Karpas-422 (cell line): ENCODE measurements at regions not wholly inside any gene's neighbourhood (a gene's known extent, or its start where the extent isn't known, plus 50 kb on each side); places are given as distances from the start of the nearest gene placed in this dataset.

Source experiments
- DNase-seq: peaks from one replicate; pipeline ENCODE4 v3.0.0-alpha.2; 2015
- H2AFZ ChIP-seq: fragments of 200-600 bp; sonication (generic); 2 replicates; pipeline ENCODE4 v1.6.1; 2014; ENCODE audit warnings: antibody characterized with exemption, low read length, mixed read lengths
- H3K27ac ChIP-seq: fragments of 200-600 bp; sonication (generic); 2 replicates; pipeline ENCODE4 v1.5.1; 2014; ENCODE audit warnings: mild to moderate bottlenecking, low read length, moderate library complexity
- H3K27me3 ChIP-seq: fragments of 200-600 bp; sonication (generic); 2 replicates; pipeline ENCODE4 v1.6.1; 2014; ENCODE audit warnings: low read length, mixed read lengths
- H3K36me3 ChIP-seq: fragments of 200-600 bp; sonication (generic); 2 replicates; pipeline ENCODE4 v1.6.1; 2014; ENCODE audit warnings: low read length, mixed read lengths; ENCODE audit not compliant: insufficient read depth
- H3K4me1 ChIP-seq: fragments of 200-600 bp; sonication (generic); 2 replicates; pipeline ENCODE4 v1.6.1; 2014; ENCODE audit warnings: mild to moderate bottlenecking, low read length, mixed read lengths
- H3K4me2 ChIP-seq: fragments of 200-600 bp; sonication (generic); 2 replicates; pipeline ENCODE4 v1.6.1; 2014; ENCODE audit warnings: low read length, low read depth, mild to moderate bottlenecking; ENCODE audit not compliant: poor library complexity, severe bottlenecking
- H3K4me3 ChIP-seq: fragments of 200-600 bp; sonication (generic); 2 replicates; pipeline ENCODE4 v1.5.1; 2014; ENCODE audit warnings: mild to moderate bottlenecking, antibody characterized with exemption, low read length, mixed read lengths
- H3K79me2 ChIP-seq: fragments of 200-600 bp; sonication (generic); 2 replicates; pipeline ENCODE4 v1.6.1; 2014; ENCODE audit warnings: mild to moderate bottlenecking, low read length, mixed read lengths
- H3K9ac ChIP-seq: fragments of 200-600 bp; sonication (generic); 2 replicates; pipeline ENCODE4 v1.6.0; 2014; ENCODE audit warnings: low read length
- H3K9me2 ChIP-seq: fragments of 200-600 bp; sonication (generic), shearing (Covaris generic); replicated peaks from 2 replicates; pipeline ENCODE4 v1.6.0; 2014; ENCODE audit warnings: mild to moderate bottlenecking, low read length, moderate library complexity; ENCODE audit not compliant: insufficient read depth
- H3K9me3 ChIP-seq: fragments of 300-700, 200-600 bp; sonication (generic); 2 replicates; pipeline ENCODE4 v1.6.1; 2014; ENCODE audit warnings: low read length, mixed read lengths
- H4K20me1 ChIP-seq: fragments of 200-600 bp; sonication (generic); 2 replicates; pipeline ENCODE4 v1.6.1; 2014; ENCODE audit warnings: mild to moderate bottlenecking, antibody characterized with exemption, low read length, low read depth; ENCODE audit not compliant: insufficient read depth

GRCh38 chr21:14757533-14758327 is 211.6 kb upstream of the SAMSN1 start:
- Histone ChIP-seq H3K4me2 (no peak overlapping the region), H3K4me3 (no peak overlapping the region), H2AFZ (no peak overlapping the region), H3K4me1 (peaks cover 15% of the 10 kb centered on the region), H3K79me2 (no peaks in the 10 kb centered on the region), H3K9me2 (no peaks in the 10 kb centered on the region), H3K9me3 (no peaks in the 10 kb centered on the region), H3K27ac (no peak overlapping the region), H3K27me3 (no peaks in the 10 kb centered on the region), H3K9ac (no peak overlapping the region), H3K36me3 (no peaks in the 10 kb centered on the region), H4K20me1 (no peaks in the 10 kb centered on the region)
- DNase-seq: no peak

GRCh38 chr21:14755086-14755485 is 209.0 kb upstream of the SAMSN1 start:
- no peak overlapping the region for H2AFZ ChIP-seq
- H3K4me1 ChIP-seq: peaks cover 3% of the 10 kb centered on the region; the same call in 1 of the 2 replicates
- H3K4me2 ChIP-seq: no peak overlapping the region
- no peak overlapping the region for H3K4me3 ChIP-seq
- H3K36me3 ChIP-seq: no peaks in the 10 kb centered on the region
- no peaks in the 10 kb centered on the region for H3K27me3 ChIP-seq
- no peaks in the 10 kb centered on the region for H4K20me1 ChIP-seq
- no peak overlapping the region for H3K27ac ChIP-seq
- H3K9me3 ChIP-seq: no peaks in the 10 kb centered on the region
- no peaks in the 10 kb centered on the region for H3K79me2 ChIP-seq
- no peak overlapping the region for H3K9ac ChIP-seq
- no peaks in the 10 kb centered on the region for H3K9me2 ChIP-seq
- DNase-seq: no peak

- H3K9ac ChIP-seq: no peak overlapping the region
- H3K27me3 ChIP-seq: no peaks in the 10 kb centered on the region
- H2AFZ ChIP-seq: no peak overlapping the region
- no peaks in the 10 kb centered on the region for H3K79me2 ChIP-seq
- no peaks in the 10 kb centered on the region for H3K9me2 ChIP-seq
- no peaks in the 10 kb centered on the region for H3K36me3 ChIP-seq
- H3K4me3 ChIP-seq: no peak overlapping the region
- peaks cover 1% of the 10 kb centered on the region; the same call in 1 of the 2 replicates for H3K4me1 ChIP-seq
- no peaks in the 10 kb centered on the region for H4K20me1 ChIP-seq
- no peaks in the 10 kb centered on the region for H3K9me3 ChIP-seq
- no peak overlapping the region for H3K4me2 ChIP-seq
- no peak for DNase-seq
- H3K27ac ChIP-seq: no peak overlapping the region
Measured at GRCh38 chr21:14754682-14755081, 208.6 kb upstream of the SAMSN1 start.

GRCh38 chr21:14754259-14754604 is 208.1 kb upstream of the SAMSN1 start:
- Histone ChIP-seq H3K79me2 (no peaks in the 10 kb centered on the region), H3K4me3 (no peak overlapping the region), H3K9ac (no peak overlapping the region), H3K4me2 (no peak overlapping the region), H3K27ac (no peak overlapping the region), H2AFZ (no peak overlapping the region), H3K27me3 (no peaks in the 10 kb centered on the region), H4K20me1 (no peaks in the 10 kb centered on the region), H3K36me3 (no peaks in the 10 kb centered on the region), H3K9me3 (no peaks in the 10 kb centered on the region), H3K4me1 (no peaks in the 10 kb centered on the region), H3K9me2 (no peaks in the 10 kb centered on the region)
- no peak for DNase-seq

- Histone ChIP-seq H3K27me3 (no peaks in the 10 kb centered on the region), H3K4me2 (no peak overlapping the region), H3K4me1 (no peaks in the 10 kb centered on the region), H4K20me1 (no peaks in the 10 kb centered on the region), H3K9ac (no peak overlapping the region), H3K9me3 (no peaks in the 10 kb centered on the region), H3K27ac (no peak overlapping the region), H3K9me2 (no peaks in the 10 kb centered on the region), H3K4me3 (no peak overlapping the region), H2AFZ (no peak overlapping the region), H3K79me2 (no peaks in the 10 kb centered on the region), H3K36me3 (no peaks in the 10 kb centered on the region)
- no peak for DNase-seq
Measured at GRCh38 chr21:14753466-14754258, 207.5 kb upstream of the SAMSN1 start.

- H3K27me3 ChIP-seq: no peaks in the 10 kb centered on the region
- DNase-seq: no peak
- H3K9ac ChIP-seq: no peak overlapping the region
- no peak overlapping the region for H2AFZ ChIP-seq
- no peak overlapping the region for H3K4me2 ChIP-seq
- H3K9me2 ChIP-seq: no peaks in the 10 kb centered on the region
- H3K9me3 ChIP-seq: no peaks in the 10 kb centered on the region
- no peaks in the 10 kb centered on the region for H3K4me1 ChIP-seq
- H4K20me1 ChIP-seq: no peaks in the 10 kb centered on the region
- no peak overlapping the region for H3K27ac ChIP-seq
- no peaks in the 10 kb centered on the region for H3K79me2 ChIP-seq
- no peak overlapping the region for H3K4me3 ChIP-seq
- no peaks in the 10 kb centered on the region for H3K36me3 ChIP-seq
Measured at GRCh38 chr21:14753069-14753465, 207.0 kb upstream of the SAMSN1 start.

GRCh38 chr21:14752345-14752909 is 206.3 kb upstream of the SAMSN1 start:
- DNase-seq: no peak
- Histone ChIP-seq H3K9me2 (no peaks in the 10 kb centered on the region), H3K36me3 (no peaks in the 10 kb centered on the region), H2AFZ (no peak overlapping the region), H3K9ac (no peak overlapping the region), H3K27ac (no peak overlapping the region), H3K4me3 (no peak overlapping the region), H3K9me3 (no peaks in the 10 kb centered on the region), H3K79me2 (no peaks in the 10 kb centered on the region), H3K27me3 (no peaks in the 10 kb centered on the region), H3K4me1 (no peaks in the 10 kb centered on the region), H4K20me1 (no peaks in the 10 kb centered on the region), H3K4me2 (no peak overlapping the region)

- no peak overlapping the region for H3K4me2 ChIP-seq
Measured at GRCh38 chr21:14751602-14752344, 205.7 kb upstream of the SAMSN1 start.

More at GRCh38 chr21:14751602-14752344, 205.7 kb upstream of the SAMSN1 start:
- Histone ChIP-seq H2AFZ (no peak overlapping the region), H4K20me1 (no peaks in the 10 kb centered on the region), H3K27ac (no peak overlapping the region), H3K9ac (no peak overlapping the region), H3K4me1 (no peaks in the 10 kb centered on the region), H3K9me3 (no peaks in the 10 kb centered on the region), H3K4me3 (no peak overlapping the region), H3K9me2 (no peaks in the 10 kb centered on the region), H3K36me3 (no peaks in the 10 kb centered on the region), H3K27me3 (no peaks in the 10 kb centered on the region), H3K79me2 (no peaks in the 10 kb centered on the region)
- DNase-seq: no peak
